Keratinocyte (primary cell): ENCODE measurements at regions not wholly inside any gene's neighbourhood (a gene's known extent, or its start where the extent isn't known, plus 50 kb on each side); places are given as distances from the start of the nearest gene placed in this dataset.

Experiments
- CTCF ChIP-seq, 3 experiments: IDR thresholded peaks in 1 of 3; conservative IDR thresholded peaks in 1 of 3; optimal IDR thresholded peaks in 1 of 3; 2 replicates in 2 of 3; 3 replicates in 1 of 3; pipeline versions ENCODE3 to v1.5.1; 2011; ENCODE audit warnings: low read length in 3 of 3, mild to moderate bottlenecking in 3 of 3, moderate library complexity in 2 of 3, control low read depth in 1 of 3, inconsistent platforms in 1 of 3; ENCODE audit not compliant: insufficient read depth in 2 of 3; ENCODE audit errors: extremely low read depth in 1 of 3
- EZH2 ChIP-seq: IDR thresholded peaks from one replicate; pipeline ENCODE4 v1.6.1; 2012; ENCODE audit warnings: inconsistent platforms, mild to moderate bottlenecking, low read length, moderate library complexity

DNA sequence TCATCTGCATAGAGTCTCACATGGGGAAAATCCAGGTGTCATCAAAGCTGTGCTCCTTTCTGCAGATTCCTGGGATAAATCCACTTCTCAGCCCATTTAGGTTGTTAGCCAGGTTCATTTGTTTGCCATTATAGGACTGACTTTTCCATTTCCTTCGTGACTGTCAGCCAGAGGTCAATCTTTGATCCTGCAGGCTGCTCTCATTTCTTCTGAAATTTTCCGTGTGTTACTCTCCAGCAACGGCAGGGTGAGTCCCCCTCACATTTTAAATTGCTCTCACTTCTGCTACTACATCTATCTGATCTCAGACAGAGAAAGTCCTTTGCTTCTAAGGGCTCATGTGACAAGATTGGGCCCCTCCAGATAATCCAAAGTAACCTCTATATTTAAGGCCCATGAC lies 150.7 kb upstream of the BET1 start:
- TF ChIP-seq CTCF (optimal IDR thresholded peaks at IDR 0.05 in 1 of 3, IDR thresholded peaks at IDR 0.05 in 1 of 3, conservative IDR thresholded peaks at IDR 0.05 in 1 of 3; ENCODE audit: extremely low read depth in 1 of 3, insufficient read depth in 2 of 3, low read length in 3 of 3) = no peak
- TF ChIP-seq EZH2 = no peak
